HEK293 (cell line): ENCODE measurements at regions not wholly inside any gene's neighbourhood (a gene's known extent, or its start where the extent isn't known, plus 50 kb on each side); places are given as distances from the start of the nearest gene placed in this dataset.

Experiments
- SP3 ChIP-seq: fragments of 450-650 bp; formaldehyde crosslinking; IDR thresholded peaks from 2 replicates; pipeline ENCODE4 v1.5.1; 2016; ENCODE audit warnings: missing biosample characterization, missing genetic modification characterization
- ZNF146 ChIP-seq: fragments of 450-650 bp; formaldehyde crosslinking; IDR thresholded peaks from 2 replicates; pipeline ENCODE4 v1.5.1; 2016; ENCODE audit warnings: missing biosample characterization, missing genetic modification characterization

DNA sequence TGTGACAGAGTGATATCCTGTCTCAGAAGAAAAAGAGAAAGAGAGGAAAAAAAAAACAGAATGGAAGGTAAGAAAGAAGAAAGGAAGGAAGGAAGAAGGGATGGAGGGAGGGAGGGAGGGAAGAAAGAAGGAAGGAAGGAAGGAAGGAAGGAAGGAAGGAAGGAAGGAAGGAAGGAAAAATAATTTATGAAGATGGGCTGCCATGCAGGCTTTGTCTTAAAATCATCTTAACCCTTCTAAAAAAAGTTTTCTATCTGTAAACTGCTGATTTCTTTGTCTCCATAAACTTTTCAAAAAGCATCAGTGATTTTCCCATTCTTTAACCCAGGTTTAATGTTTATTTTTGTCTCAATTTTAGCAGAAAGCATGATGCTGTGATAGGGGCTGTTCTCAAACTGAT, 1154.1 kb upstream of the CDH6 start:
- no peak for TF ChIP-seq SP3 (tag by site-specific recombination)
- no peak for TF ChIP-seq ZNF146 (tag by site-specific recombination)
